ENCODE measurements at regions not wholly inside any gene's neighbourhood (a gene's known extent, or its start where the extent isn't known, plus 50 kb on each side); places are given as distances from the start of the nearest gene placed in this dataset.

- Histone ChIP-seq H3K36me3 (no peaks in the 10 kb centered on the region), H3K27ac (no peak overlapping the region), H3K9me3 (peaks cover 12% of the 10 kb centered on the region), H3K4me1 (no peaks in the 10 kb centered on the region), H3K4me3 (no peak overlapping the region), H3K27me3 (ENCODE audit: low read depth) (no peaks in the 10 kb centered on the region)
- TF ChIP-seq, protein P1, sequence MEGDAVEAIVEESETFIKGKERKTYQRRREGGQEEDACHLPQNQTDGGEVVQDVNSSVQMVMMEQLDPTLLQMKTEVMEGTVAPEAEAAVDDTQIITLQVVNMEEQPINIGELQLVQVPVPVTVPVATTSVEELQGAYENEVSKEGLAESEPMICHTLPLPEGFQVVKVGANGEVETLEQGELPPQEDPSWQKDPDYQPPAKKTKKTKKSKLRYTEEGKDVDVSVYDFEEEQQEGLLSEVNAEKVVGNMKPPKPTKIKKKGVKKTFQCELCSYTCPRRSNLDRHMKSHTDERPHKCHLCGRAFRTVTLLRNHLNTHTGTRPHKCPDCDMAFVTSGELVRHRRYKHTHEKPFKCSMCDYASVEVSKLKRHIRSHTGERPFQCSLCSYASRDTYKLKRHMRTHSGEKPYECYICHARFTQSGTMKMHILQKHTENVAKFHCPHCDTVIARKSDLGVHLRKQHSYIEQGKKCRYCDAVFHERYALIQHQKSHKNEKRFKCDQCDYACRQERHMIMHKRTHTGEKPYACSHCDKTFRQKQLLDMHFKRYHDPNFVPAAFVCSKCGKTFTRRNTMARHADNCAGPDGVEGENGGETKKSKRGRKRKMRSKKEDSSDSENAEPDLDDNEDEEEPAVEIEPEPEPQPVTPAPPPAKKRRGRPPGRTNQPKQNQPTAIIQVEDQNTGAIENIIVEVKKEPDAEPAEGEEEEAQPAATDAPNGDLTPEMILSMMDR (IDR thresholded peaks at IDR 0.05), result no peak
- ATAC-seq, result no peak
- no peak for DNase-seq
- intact Hi-C loops (cut with DNase I), result no loop called here
Measured at GRCh38 chr5:27473307-27474046, 435.1 kb upstream of the CDH9 start.

- no peak overlapping the region for H3K4me3 ChIP-seq
- intact Hi-C loops (cut with DNase I), result no loop called here
- H3K36me3 ChIP-seq, result no peaks in the 10 kb centered on the region
- H3K4me1 ChIP-seq, result no peaks in the 10 kb centered on the region
- H3K27me3 ChIP-seq (ENCODE audit: low read depth), result no peaks in the 10 kb centered on the region
- H3K9me3 ChIP-seq, result peaks cover 12% of the 10 kb centered on the region
- ATAC-seq (no peak), DNase-seq (no peak)
- H3K27ac ChIP-seq, result no peak overlapping the region
- TF ChIP-seq, protein P1 (IDR thresholded peaks at IDR 0.05), result no peak
Measured at GRCh38 chr5:27472871-27473270, 434.5 kb upstream of the CDH9 start.

GRCh38 chr5:27472000-27472763 lies 433.8 kb upstream of the CDH9 start:
- Histone ChIP-seq H3K27me3 (ENCODE audit: low read depth) (no peaks in the 10 kb centered on the region), H3K27ac (no peak overlapping the region), H3K4me3 (no peak overlapping the region), H3K36me3 (no peaks in the 10 kb centered on the region), H3K4me1 (no peaks in the 10 kb centered on the region), H3K9me3 (peaks cover 7% of the 10 kb centered on the region)
- ATAC-seq (no peak), DNase-seq (no peak)
- TF ChIP-seq, protein P1 (IDR thresholded peaks at IDR 0.05), result no peak
- intact Hi-C loops (cut with DNase I), result no loop called here

GRCh38 chr5:27466959-27467358 lies 428.6 kb upstream of the CDH9 start:
- TF ChIP-seq, protein P1 (IDR thresholded peaks at IDR 0.05), result no peak
- Histone ChIP-seq H3K36me3 (no peaks in the 10 kb centered on the region), H3K27me3 (ENCODE audit: low read depth) (no peaks in the 10 kb centered on the region), H3K27ac (no peak overlapping the region), H3K4me3 (no peak overlapping the region), H3K9me3 (no peaks in the 10 kb centered on the region), H3K4me1 (no peaks in the 10 kb centered on the region)
- ATAC-seq (no peak), DNase-seq (no peak)
- intact Hi-C loops (cut with DNase I), result no loop called here

- ATAC-seq (no peak), DNase-seq (no peak)
- no peaks in the 10 kb centered on the region for H3K27me3 ChIP-seq (ENCODE audit: low read depth)
- no peaks in the 10 kb centered on the region for H3K9me3 ChIP-seq
- intact Hi-C loops (cut with DNase I), result no loop called here
- H3K36me3 ChIP-seq, result no peaks in the 10 kb centered on the region
- no peak overlapping the region for H3K27ac ChIP-seq
- TF ChIP-seq, protein P1 (IDR thresholded peaks at IDR 0.05), result no peak
- H3K4me1 ChIP-seq, result no peaks in the 10 kb centered on the region
- no peak overlapping the region for H3K4me3 ChIP-seq
Measured at GRCh38 chr5:27465140-27465539, 426.8 kb upstream of the CDH9 start.
